ENCODE measurements at regions not wholly inside any gene's neighbourhood (a gene's known extent, or its start where the extent isn't known, plus 50 kb on each side); places are given as distances from the start of the nearest gene placed in this dataset.

- TF ChIP-seq SMAD1 (IDR thresholded peaks at IDR 0.05; ENCODE audit: low read depth, partially characterized antibody), result no peak
- no peak for TF ChIP-seq TCF7 (IDR thresholded peaks at IDR 0.05; ENCODE audit: borderline replicate concordance)
- TF ChIP-seq, protein P1, sequence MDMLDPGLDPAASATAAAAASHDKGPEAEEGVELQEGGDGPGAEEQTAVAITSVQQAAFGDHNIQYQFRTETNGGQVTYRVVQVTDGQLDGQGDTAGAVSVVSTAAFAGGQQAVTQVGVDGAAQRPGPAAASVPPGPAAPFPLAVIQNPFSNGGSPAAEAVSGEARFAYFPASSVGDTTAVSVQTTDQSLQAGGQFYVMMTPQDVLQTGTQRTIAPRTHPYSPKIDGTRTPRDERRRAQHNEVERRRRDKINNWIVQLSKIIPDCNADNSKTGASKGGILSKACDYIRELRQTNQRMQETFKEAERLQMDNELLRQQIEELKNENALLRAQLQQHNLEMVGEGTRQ (IDR thresholded peaks at IDR 0.05; ENCODE audit: borderline replicate concordance, low read depth, low read length), result no peak
- TF ChIP-seq CREM (IDR thresholded peaks at IDR 0.05; ENCODE audit: low read depth), result no peak
- no peak for TF ChIP-seq PML (IDR thresholded peaks at IDR 0.05; ENCODE audit: low read length)
- no peak for TF ChIP-seq ELK1 (IDR thresholded peaks at IDR 0.05; ENCODE audit: low read depth, low read length)
- no peak for TF ChIP-seq GATAD2B (conservative IDR thresholded peaks at IDR 0.05; ENCODE audit: low read depth)
- TF ChIP-seq FOXK2 (IDR thresholded peaks at IDR 0.05), result no peak
Measured at GRCh38 chr1:88056881-88057280, 627.2 kb upstream of the PKN2 start.

More at GRCh38 chr1:88056881-88057280, 627.2 kb upstream of the PKN2 start:
- Histone ChIP-seq H3K4me3 (no peak overlapping the region), H3K27ac (ENCODE audit: control insufficient read depth, insufficient read depth) (no peak overlapping the region), H2AFZ (ENCODE audit: control insufficient read depth, low read depth, low read length) (no peak overlapping the region), H4K20me1 (ENCODE audit: control insufficient read depth, insufficient read depth) (no peaks in the 10 kb centered on the region), H3K36me3 (ENCODE audit: control insufficient read depth in 2 of 2, insufficient read depth in 2 of 2, low read length in 1 of 2) (no peaks in the 10 kb centered on the region), H3K9ac (ENCODE audit: control insufficient read depth, insufficient read depth, low read length) (no peak overlapping the region), H3K79me2 (ENCODE audit: control insufficient read depth, insufficient read depth, low read length) (no peaks in the 10 kb centered on the region), H3K9me3 (replicated peaks; ENCODE audit: control insufficient read depth, insufficient read depth, low read length) (no peaks in the 10 kb centered on the region), H3K27me3 (replicated peaks in 1 of 2; ENCODE audit: control insufficient read depth in 2 of 2, insufficient read depth in 2 of 2, low read length in 1 of 2) (no peaks in the 10 kb centered on the region; a peak in 1 of 4 replicates), H3K4me1 (ENCODE audit: control insufficient read depth, insufficient read depth, low read length) (no peaks in the 10 kb centered on the region), H3K4me2 (ENCODE audit: control insufficient read depth, insufficient read depth) (no peak overlapping the region)
- WGBS (ENCODE audit: insufficient coverage, insufficient replicate concordance, low lambda C conversion rate, missing lambda C conversion rate), result 12% methylated on average over 3 of the region's 3 CpGs
- no TSS peak for BruUV-seq (replicated peaks)
- no peak for DNase-seq (ENCODE audit: low read depth, low spot score)
- no peak for ATAC-seq
- ChIA-PET SMC1A (ENCODE audit: uncharacterized antibody, unreplicated experiment) (no interaction called here), POLR2A (no interaction called here), RAD21 (ENCODE audit: unreplicated experiment) (no interaction called here), CTCF (no interaction called here)
- in situ Hi-C loops (cut with MboI), result loop anchor here (10.0 kb wide), 1 partner anchor 732 kb away; the partner anchor contains the start of gene LMO4
- no peak for FAIRE-seq
- intact Hi-C loops (cut with micrococcal nuclease; ENCODE audit: unreplicated experiment), result no loop called here

Data from GM12878 (cell line).